Liver (tissue), 8 donors: ENCODE measurements at regions not wholly inside any gene's neighbourhood (a gene's known extent, or its start where the extent isn't known, plus 50 kb on each side); places are given as distances from the start of the nearest gene placed in this dataset.

Experiments
- DNase-seq: peaks from one replicate; pipeline ENCODE4 v3.0.0-alpha.2; 2017; ENCODE audit warnings: low spot score
- H3K27ac ChIP-seq, 2 donors: one replicate each; pipeline ENCODE4 v1.7.0; 2013; ENCODE audit warnings: inconsistent platforms in 2 of 2, low read length in 2 of 2, control low read depth in 1 of 2, low read depth in 1 of 2, mild to moderate bottlenecking in 1 of 2
- H3K27me3 ChIP-seq, 4 donors: one replicate each; pipeline versions ENCODE4 v1.6.1 to v1.7.0; 2013; ENCODE audit warnings: low read length in 3 of 4, inconsistent platforms in 1 of 4, mild to moderate bottlenecking in 1 of 4, moderate library complexity in 1 of 4; ENCODE audit not compliant: control insufficient read depth in 4 of 4, insufficient read depth in 4 of 4
- H3K36me3 ChIP-seq, 4 donors: one replicate each; pipeline versions ENCODE4 v1.6.1 to v1.7.0; 2013; ENCODE audit warnings: low read length in 3 of 4, mild to moderate bottlenecking in 3 of 4, low read depth in 1 of 4, moderate library complexity in 1 of 4; ENCODE audit not compliant: control insufficient read depth in 4 of 4, insufficient read depth in 3 of 4
- H3K4me1 ChIP-seq, 4 donors: one replicate each; pipeline versions ENCODE4 v1.6.1 to v1.7.0; 2013; ENCODE audit warnings: low read length in 3 of 4, mild to moderate bottlenecking in 3 of 4, moderate library complexity in 1 of 4; ENCODE audit not compliant: control insufficient read depth in 4 of 4, insufficient read depth in 4 of 4
- H3K4me3 ChIP-seq, 3 donors: one replicate each; pipeline versions ENCODE4 v1.6.1 to v1.7.0; 2013; ENCODE audit warnings: low read length in 3 of 3, control low read depth in 1 of 3, low read depth in 1 of 3, mild to moderate bottlenecking in 1 of 3
- H3K9ac ChIP-seq, 2 donors: one replicate each; pipeline ENCODE4 v1.7.0; 2013; ENCODE audit warnings: low read length in 2 of 2, mild to moderate bottlenecking in 2 of 2, moderate library complexity in 2 of 2, control low read depth in 1 of 2, low read depth in 1 of 2
- H3K9me3 ChIP-seq, 4 donors: one replicate each; pipeline versions ENCODE4 v1.6.1 to v1.7.0; 2013; ENCODE audit warnings: low read length in 3 of 4; ENCODE audit not compliant: control insufficient read depth in 4 of 4
- ATF3 ChIP-seq: IDR thresholded peaks from 2 replicates; pipeline ENCODE4 v1.6.1; 2016; ENCODE audit warnings: antibody characterized with exemption
- CTCF ChIP-seq: fragments of 150-350 bp; IDR thresholded peaks from 2 replicates; pipeline ENCODE4 v1.5.1; 2017; ENCODE audit warnings: improper control_type of control experiment, low read depth, low read length; ENCODE audit not compliant: missing input control
- EGR1 ChIP-seq, 2 donors: IDR thresholded peaks; 2 replicates each; pipeline ENCODE4 v1.6.1; 2016 to 2018; ENCODE audit warnings: antibody characterized with exemption in 2 of 2, low read depth in 2 of 2
- FOXA1 ChIP-seq: IDR thresholded peaks from 2 replicates; pipeline ENCODE4 v1.6.1; 2016; ENCODE audit warnings: antibody characterized with exemption
- FOXA2 ChIP-seq: IDR thresholded peaks from 2 replicates; pipeline ENCODE4 v1.6.1; 2016; ENCODE audit warnings: antibody characterized with exemption
- GABPA ChIP-seq, 2 donors: IDR thresholded peaks in 1 of 2; conservative IDR thresholded peaks in 1 of 2; 2 replicates each; pipeline ENCODE4 v1.6.1; 2016; ENCODE audit warnings: antibody characterized with exemption in 2 of 2, mild to moderate bottlenecking in 1 of 2, moderate library complexity in 1 of 2
- HNF4A ChIP-seq, 2 donors: conservative IDR thresholded peaks; 2 replicates each; pipeline ENCODE4 v1.6.1; 2016; ENCODE audit warnings: antibody characterized with exemption in 2 of 2, mild to moderate bottlenecking in 2 of 2
- HNF4G ChIP-seq: IDR thresholded peaks from 2 replicates; pipeline ENCODE4 v1.6.1; 2016; ENCODE audit warnings: antibody characterized with exemption
- JUND ChIP-seq, 2 donors: IDR thresholded peaks; 2 replicates each; pipeline ENCODE4 v1.6.1; 2016; ENCODE audit warnings: antibody characterized with exemption in 2 of 2
- MAX ChIP-seq: IDR thresholded peaks from 2 replicates; pipeline ENCODE4 v1.6.1; 2016; ENCODE audit warnings: antibody characterized with exemption
- NR2F2 ChIP-seq: IDR thresholded peaks from 2 replicates; pipeline ENCODE4 v1.6.1; 2016; ENCODE audit warnings: antibody characterized with exemption
- RAD21 ChIP-seq, 2 donors: IDR thresholded peaks; 2 replicates each; pipeline ENCODE4 v1.6.1; 2016; ENCODE audit warnings: antibody characterized with exemption in 2 of 2, mild to moderate bottlenecking in 2 of 2
- RXRA ChIP-seq, 2 donors: IDR thresholded peaks; 2 replicates each; pipeline ENCODE4 v1.6.1; 2017 to 2018; ENCODE audit warnings: antibody characterized with exemption in 2 of 2, mild to moderate bottlenecking in 1 of 2
- SP1 ChIP-seq: IDR thresholded peaks from 2 replicates; pipeline ENCODE4 v1.6.1; 2018; ENCODE audit warnings: antibody characterized with exemption, mild to moderate bottlenecking
- TAF1 ChIP-seq: conservative IDR thresholded peaks from 2 replicates; pipeline ENCODE4 v1.6.1; 2016; ENCODE audit warnings: antibody characterized with exemption, mild to moderate bottlenecking
- YY1 ChIP-seq: IDR thresholded peaks from 2 replicates; pipeline ENCODE4 v1.6.1; 2016; ENCODE audit warnings: antibody characterized with exemption, mild to moderate bottlenecking
- WGBS: extraction: QIAGEN DNeasy Blood & Tissue Kit; methylation state at CpG from one replicate; pipeline ENCODE4 v1.1.7; 2013; 5-methylcytosine and 5-hydroxymethylcytosine counted together
- TF ChIP-seq, protein P1 (sequence below): IDR thresholded peaks from 2 replicates; pipeline ENCODE4 v1.6.1; 2016; ENCODE audit warnings: antibody characterized with exemption, mild to moderate bottlenecking
- TF ChIP-seq, protein P2 (sequence below): IDR thresholded peaks from 2 replicates; pipeline ENCODE4 v1.6.1; 2016; ENCODE audit warnings: antibody characterized with exemption
- donor health status: healthy.
- donor health status: healthy.
- donor health status: healthy.
- donor health status: healthy.
- donor health status: healthy.

GRCh38 chr3:168498194-168498593 is 402.5 kb upstream of the GOLIM4 start:
- TF ChIP-seq ATF3: no peak
- TF ChIP-seq SP1: no peak
- no peak for TF ChIP-seq HNF4G
- TF ChIP-seq GABPA (IDR thresholded peaks at IDR 0.05 in 1 of 2, conservative IDR thresholded peaks at IDR 0.05 in 1 of 2): no peak
- no peak for TF ChIP-seq YY1
- TF ChIP-seq, protein P1, sequence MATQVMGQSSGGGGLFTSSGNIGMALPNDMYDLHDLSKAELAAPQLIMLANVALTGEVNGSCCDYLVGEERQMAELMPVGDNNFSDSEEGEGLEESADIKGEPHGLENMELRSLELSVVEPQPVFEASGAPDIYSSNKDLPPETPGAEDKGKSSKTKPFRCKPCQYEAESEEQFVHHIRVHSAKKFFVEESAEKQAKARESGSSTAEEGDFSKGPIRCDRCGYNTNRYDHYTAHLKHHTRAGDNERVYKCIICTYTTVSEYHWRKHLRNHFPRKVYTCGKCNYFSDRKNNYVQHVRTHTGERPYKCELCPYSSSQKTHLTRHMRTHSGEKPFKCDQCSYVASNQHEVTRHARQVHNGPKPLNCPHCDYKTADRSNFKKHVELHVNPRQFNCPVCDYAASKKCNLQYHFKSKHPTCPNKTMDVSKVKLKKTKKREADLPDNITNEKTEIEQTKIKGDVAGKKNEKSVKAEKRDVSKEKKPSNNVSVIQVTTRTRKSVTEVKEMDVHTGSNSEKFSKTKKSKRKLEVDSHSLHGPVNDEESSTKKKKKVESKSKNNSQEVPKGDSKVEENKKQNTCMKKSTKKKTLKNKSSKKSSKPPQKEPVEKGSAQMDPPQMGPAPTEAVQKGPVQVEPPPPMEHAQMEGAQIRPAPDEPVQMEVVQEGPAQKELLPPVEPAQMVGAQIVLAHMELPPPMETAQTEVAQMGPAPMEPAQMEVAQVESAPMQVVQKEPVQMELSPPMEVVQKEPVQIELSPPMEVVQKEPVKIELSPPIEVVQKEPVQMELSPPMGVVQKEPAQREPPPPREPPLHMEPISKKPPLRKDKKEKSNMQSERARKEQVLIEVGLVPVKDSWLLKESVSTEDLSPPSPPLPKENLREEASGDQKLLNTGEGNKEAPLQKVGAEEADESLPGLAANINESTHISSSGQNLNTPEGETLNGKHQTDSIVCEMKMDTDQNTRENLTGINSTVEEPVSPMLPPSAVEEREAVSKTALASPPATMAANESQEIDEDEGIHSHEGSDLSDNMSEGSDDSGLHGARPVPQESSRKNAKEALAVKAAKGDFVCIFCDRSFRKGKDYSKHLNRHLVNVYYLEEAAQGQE: no peak
- TF ChIP-seq NR2F2: no peak
- TF ChIP-seq JUND (IDR thresholded peaks at IDR 0.05): no peak
- TF ChIP-seq FOXA1: no peak
- no peak for TF ChIP-seq RXRA (IDR thresholded peaks at IDR 0.05)
- TF ChIP-seq EGR1 (IDR thresholded peaks at IDR 0.05; ENCODE audit: low read depth in 2 of 2): no peak
- TF ChIP-seq RAD21 (IDR thresholded peaks at IDR 0.05): no peak
- TF ChIP-seq TAF1: no peak
- no peak for TF ChIP-seq HNF4A (conservative IDR thresholded peaks at IDR 0.05)
- TF ChIP-seq CTCF: no peak
- no peak for TF ChIP-seq FOXA2
- TF ChIP-seq, protein P2, sequence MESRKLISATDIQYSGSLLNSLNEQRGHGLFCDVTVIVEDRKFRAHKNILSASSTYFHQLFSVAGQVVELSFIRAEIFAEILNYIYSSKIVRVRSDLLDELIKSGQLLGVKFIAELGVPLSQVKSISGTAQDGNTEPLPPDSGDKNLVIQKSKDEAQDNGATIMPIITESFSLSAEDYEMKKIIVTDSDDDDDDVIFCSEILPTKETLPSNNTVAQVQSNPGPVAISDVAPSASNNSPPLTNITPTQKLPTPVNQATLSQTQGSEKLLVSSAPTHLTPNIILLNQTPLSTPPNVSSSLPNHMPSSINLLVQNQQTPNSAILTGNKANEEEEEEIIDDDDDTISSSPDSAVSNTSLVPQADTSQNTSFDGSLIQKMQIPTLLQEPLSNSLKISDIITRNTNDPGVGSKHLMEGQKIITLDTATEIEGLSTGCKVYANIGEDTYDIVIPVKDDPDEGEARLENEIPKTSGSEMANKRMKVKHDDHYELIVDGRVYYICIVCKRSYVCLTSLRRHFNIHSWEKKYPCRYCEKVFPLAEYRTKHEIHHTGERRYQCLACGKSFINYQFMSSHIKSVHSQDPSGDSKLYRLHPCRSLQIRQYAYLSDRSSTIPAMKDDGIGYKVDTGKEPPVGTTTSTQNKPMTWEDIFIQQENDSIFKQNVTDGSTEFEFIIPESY: no peak
- TF ChIP-seq MAX: no peak
- Histone ChIP-seq H3K4me3 (no peak overlapping the region), H3K27me3 (no peaks in the 10 kb centered on the region), H3K36me3 (no peaks in the 10 kb centered on the region), H3K4me1 (no peaks in the 10 kb centered on the region), H3K9me3 (no peaks in the 10 kb centered on the region), H3K27ac (no peak overlapping the region), H3K9ac (no peak overlapping the region)
- no peak for DNase-seq

DNA sequence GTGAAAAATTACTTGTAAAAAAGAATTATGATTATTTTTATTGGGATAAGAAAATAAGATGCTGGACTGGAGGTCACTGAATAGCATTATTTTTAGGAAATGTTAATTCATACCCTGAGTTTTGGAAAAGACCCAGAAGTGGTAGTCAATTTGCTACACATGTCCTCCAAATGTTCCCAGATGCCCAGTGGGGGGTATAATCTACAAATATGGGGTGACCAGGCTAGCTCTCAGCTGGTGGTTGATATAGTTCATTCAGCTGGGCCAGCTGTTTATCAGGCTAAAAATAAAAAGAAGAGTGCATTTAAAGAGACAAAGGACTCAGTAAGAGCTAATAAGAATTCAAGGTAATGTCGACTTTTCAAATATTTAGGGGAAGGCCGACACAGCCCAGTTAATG is 402.0 kb upstream of the GOLIM4 start:
- Histone ChIP-seq H3K36me3 (no peaks in the 10 kb centered on the region), H3K27me3 (no peaks in the 10 kb centered on the region), H3K27ac (no peak overlapping the region), H3K4me3 (no peak overlapping the region), H3K4me1 (no peaks in the 10 kb centered on the region), H3K9ac (no peak overlapping the region), H3K9me3 (no peaks in the 10 kb centered on the region)
- WGBS: 92% methylated on average over 2 of the region's 2 CpGs
- DNase-seq: no peak
- TF ChIP-seq HNF4G: no peak
- no peak for TF ChIP-seq SP1
